ENCODE measurements at regions not wholly inside any gene's neighbourhood (a gene's known extent, or its start where the extent isn't known, plus 50 kb on each side); places are given as distances from the start of the nearest gene placed in this dataset.

GRCh38 chr9:1337169-1337568, 287.0 kb downstream of the DMRT2 start:
- TF ChIP-seq CTCF (optimal IDR thresholded peaks at IDR 0.05 in 1 of 3, IDR thresholded peaks at IDR 0.05 in 1 of 3, conservative IDR thresholded peaks at IDR 0.05 in 1 of 3; ENCODE audit: extremely low read depth in 1 of 3, insufficient read depth in 2 of 3, low read length in 3 of 3) (peak in 1 of 3 experiments; percentile 13), EZH2 (IDR thresholded peaks at IDR 0.05; ENCODE audit: low read length) (no peak)
